A673 (cell line): ENCODE measurements at regions not wholly inside any gene's neighbourhood (a gene's known extent, or its start where the extent isn't known, plus 50 kb on each side); places are given as distances from the start of the nearest gene placed in this dataset.
"Not testable (repeated sequence)": the region's sequence is repeated elsewhere in the genome, so short reads cannot be mapped to it uniquely, and the experiment has no call there.

ENCODE experiments used
- BruUV-seq: library from RNA; stranded (reverse); fragments of 400-500 nt; replicated peaks from 2 replicates; lab custom pipeline; 2021; lab: Mats Ljungman, UMichigan
- CTCF ChIA-PET: fragments of 300-600 bp; sonication (Branson Sonifier 250); formaldehyde crosslinking; loops from one replicate; lab custom pipeline; 2022; ENCODE audit warnings: antibody characterized with exemption; lab: Charles Lee
- POLR2A ChIA-PET: fragments of 300-600 bp; sonication (Branson Sonifier 250); formaldehyde crosslinking; loops from one replicate; lab custom pipeline; 2022; ENCODE audit warnings: antibody characterized with exemption; ENCODE audit not compliant: low non-redundant PET; lab: Charles Lee
- DNase-seq: peaks from one replicate; pipeline ENCODE4 v3.0.0-alpha.2; 2015; ENCODE audit warnings: low spot score
- H3K27ac ChIP-seq: fragments of 200-600 bp; sonication (generic); 2 replicates; pipeline ENCODE4 v1.5.1; 2016; ENCODE audit warnings: mixed run types, low read depth, mild to moderate bottlenecking, mixed read lengths, antibody characterized with exemption, low read length; ENCODE audit not compliant: poor library complexity, severe bottlenecking
- H3K27me3 ChIP-seq: fragments of 200-600 bp; sonication (generic); replicated peaks from 2 replicates; pipeline ENCODE4 v1.6.1; 2017; ENCODE audit warnings: mixed run types, low read depth, mild to moderate bottlenecking, mixed read lengths, antibody characterized with exemption, low read length; ENCODE audit not compliant: insufficient read depth, poor library complexity
- H3K36me3 ChIP-seq: fragments of 200-600 bp; sonication (generic); 2 replicates; pipeline ENCODE4 v1.6.1; 2016; ENCODE audit warnings: mixed run types, mild to moderate bottlenecking, mixed read lengths, antibody characterized with exemption, low read length; ENCODE audit not compliant: insufficient read depth, poor library complexity, severe bottlenecking
- H3K4me1 ChIP-seq: fragments of 200-600 bp; sonication (generic); 2 replicates; pipeline ENCODE4 v1.6.1; 2017; ENCODE audit warnings: mixed run types, mild to moderate bottlenecking, mixed read lengths, antibody characterized with exemption, low read length; ENCODE audit not compliant: insufficient read depth, poor library complexity, severe bottlenecking
- H3K4me3 ChIP-seq: fragments of 200-600 bp; sonication (generic); 2 replicates; pipeline ENCODE4 v1.5.1; 2016; ENCODE audit warnings: low read depth, mixed run types, mild to moderate bottlenecking, mixed read lengths, low read length; ENCODE audit not compliant: poor library complexity, severe bottlenecking
- H3K9me3 ChIP-seq: fragments of 200-600 bp; sonication (generic); 2 replicates; pipeline ENCODE4 v1.6.1; 2016; ENCODE audit warnings: mixed run types, low read depth, mild to moderate bottlenecking, mixed read lengths, antibody characterized with exemption, low read length; ENCODE audit not compliant: poor library complexity, severe bottlenecking
- CTCF ChIP-seq: fragments of 300-800, 200-600 bp; sonication (generic); conservative IDR thresholded peaks from 2 replicates; pipeline ENCODE4 v1.5.1; 2017; ENCODE audit warnings: low read depth, mild to moderate bottlenecking, antibody characterized with exemption, low read length, moderate library complexity, mixed read lengths
- EZH2 ChIP-seq: fragments of 200-600 bp; sonication (generic); IDR thresholded peaks from 2 replicates; pipeline ENCODE4 v1.6.1; 2017; ENCODE audit warnings: borderline replicate concordance, low read depth, mild to moderate bottlenecking, mixed read lengths, antibody characterized with exemption, low read length; ENCODE audit not compliant: poor library complexity, severe bottlenecking
- intact Hi-C: fragments of 100-400 bp; cut with micrococcal nuclease; formaldehyde crosslinking; loops from one replicate; pipeline ENCODE4 v1.10.0; 2022; ENCODE audit not compliant: unreplicated experiment

DNA sequence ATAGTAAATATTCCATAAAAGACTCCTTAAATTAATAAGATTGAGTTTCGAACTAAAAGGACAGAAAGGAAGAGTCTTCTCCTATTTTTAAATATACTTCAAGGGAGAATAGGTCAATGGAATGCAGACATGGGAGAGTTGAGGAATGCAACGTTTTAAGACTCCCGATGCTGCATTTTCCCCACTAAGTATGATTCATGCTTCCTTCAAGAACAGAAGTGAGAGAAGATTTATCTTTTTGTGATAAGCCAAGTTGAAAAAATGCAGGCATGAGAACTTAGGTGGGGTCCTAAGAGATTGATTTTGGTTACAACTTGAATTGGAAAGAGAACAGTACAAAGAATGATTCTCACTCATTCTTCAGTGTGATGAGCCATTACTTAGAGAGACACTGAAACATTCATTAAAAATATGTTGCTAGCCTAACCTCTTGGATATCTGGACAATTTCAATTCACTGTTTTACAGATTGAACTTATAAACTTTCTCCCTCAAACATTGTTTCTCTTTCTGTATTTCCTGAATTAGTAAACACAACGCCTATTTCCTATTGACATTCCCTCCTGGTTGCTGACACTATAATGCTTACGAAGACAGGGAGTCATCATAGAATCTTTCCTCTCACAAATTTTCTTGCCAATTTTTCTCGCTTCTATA is 1666.1 kb upstream of the WWC1 start:
- DNase-seq: no peak
- BruUV-seq: no TSS peak
- Histone ChIP-seq H3K27me3 (no peaks in the 10 kb centered on the region), H3K36me3 (no peaks in the 10 kb centered on the region), H3K4me3 (no peak overlapping the region), H3K27ac (no peak overlapping the region), H3K9me3 (no peaks in the 10 kb centered on the region), H3K4me1 (no peaks in the 10 kb centered on the region)
- no peak for TF ChIP-seq CTCF
- no peak for TF ChIP-seq EZH2
- CTCF ChIA-PET: no interaction called here
- POLR2A ChIA-PET: no interaction called here
- intact Hi-C loops: no loop called here

DNA sequence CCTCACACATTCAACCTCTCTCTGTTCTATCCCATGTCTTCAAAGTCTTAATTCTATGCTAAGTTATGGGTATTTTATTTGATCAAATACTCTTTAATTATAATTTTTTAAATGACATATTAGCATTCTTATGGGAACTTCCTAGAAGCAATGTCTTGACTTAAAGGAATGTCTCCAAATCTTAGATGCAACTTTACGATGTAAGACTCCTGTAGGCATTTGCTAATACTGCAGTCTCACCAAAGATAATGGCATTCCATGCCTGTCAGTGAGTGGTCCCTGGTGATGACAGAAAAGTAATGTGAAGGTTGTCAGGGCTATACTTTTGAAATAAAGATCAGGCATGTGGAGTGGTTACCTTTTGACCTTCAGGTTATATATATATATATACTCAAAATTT is 1654.2 kb upstream of the WWC1 start:
- no TSS peak for BruUV-seq
- intact Hi-C loops: no loop called here
- Histone ChIP-seq H3K9me3 (no peaks in the 10 kb centered on the region), H3K36me3 (no peaks in the 10 kb centered on the region), H3K27ac (no peak overlapping the region), H3K27me3 (peaks cover 13% of the 10 kb centered on the region), H3K4me1 (no peaks in the 10 kb centered on the region), H3K4me3 (no peak overlapping the region)
- TF ChIP-seq EZH2 (no peak), CTCF (no peak)
- POLR2A ChIA-PET: no interaction called here
- CTCF ChIA-PET: no interaction called here
- no peak for DNase-seq

- H3K9me3 ChIP-seq: no peaks in the 10 kb centered on the region
- H3K4me3 ChIP-seq: no peak overlapping the region
- intact Hi-C loops: no loop called here
- BruUV-seq: no TSS peak
- ChIA-PET POLR2A (no interaction called here), CTCF (no interaction called here)
- H3K36me3 ChIP-seq: no peaks in the 10 kb centered on the region
- no peak for TF ChIP-seq CTCF
- no peak for TF ChIP-seq EZH2
- no peak for DNase-seq
- no peaks in the 10 kb centered on the region for H3K4me1 ChIP-seq
- peaks cover 24% of the 10 kb centered on the region for H3K27me3 ChIP-seq
- no peak overlapping the region for H3K27ac ChIP-seq
Measured at GRCh38 chr5:166639151-166639550, 1652.3 kb upstream of the WWC1 start.

DNA sequence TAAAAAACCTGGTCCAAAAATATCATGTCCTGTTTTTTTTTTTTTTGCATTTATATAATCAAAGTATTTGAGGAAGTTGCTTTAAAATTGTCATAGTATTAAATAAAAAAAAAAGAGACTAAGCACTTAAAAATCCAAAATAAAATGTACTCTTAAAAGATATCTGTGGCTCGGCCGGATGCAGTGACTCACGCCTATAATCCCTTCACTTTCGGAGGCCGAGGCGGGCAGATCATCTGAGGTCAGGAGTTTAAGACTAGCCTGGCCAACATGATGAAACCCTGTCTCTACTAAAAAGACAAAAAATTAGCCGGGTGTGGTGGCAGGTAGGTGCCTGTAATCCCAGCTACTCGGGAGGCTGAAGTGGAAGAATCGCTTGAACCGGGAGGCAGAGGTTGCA is 1651.3 kb upstream of the WWC1 start:
- POLR2A ChIA-PET, H3K9me3 ChIP-seq, H3K4me3 ChIP-seq, H3K36me3 ChIP-seq, H3K4me1 ChIP-seq, intact Hi-C loops, DNase-seq, CTCF ChIA-PET, BruUV-seq, H3K27ac ChIP-seq: not testable (repeated sequence)
- H3K27me3 ChIP-seq: peaks cover 19% of the 10 kb centered on the region
